Activated naive CD4-positive, alpha-beta T cell treated with anti-CD3 and anti-CD28 coated beads, Interleukin-2, amount 10 ng/mL, durations not matched to agents 7 days and 5 days (primary cell): ENCODE measurements at regions not wholly inside any gene's neighbourhood (a gene's known extent, or its start where the extent isn't known, plus 50 kb on each side); places are given as distances from the start of the nearest gene placed in this dataset.
"Not testable (repeated sequence)": the region's sequence is repeated elsewhere in the genome, so short reads cannot be mapped to it uniquely, and the experiment has no call there.

Source experiments
- CTCF ChIA-PET: fragments of 350-600 bp; sonication (Branson Sonifier 250); formaldehyde crosslinking; loops from one replicate; lab custom pipeline; 2021; ENCODE audit warnings: antibody characterized with exemption; lab: Charles Lee
- DNase-seq: peaks from one replicate; pipeline ENCODE4 v3.0.0-alpha.2; 2020
- H3K27ac Mint-ChIP-seq: one replicate; pipeline ENCODE4 v1.8.0; 2021; ENCODE audit warnings: mild to moderate bottlenecking, moderate library complexity, mixed read lengths
- H3K27me3 Mint-ChIP-seq: one replicate; pipeline ENCODE4 v1.8.0; 2021; ENCODE audit warnings: mild to moderate bottlenecking, mixed read lengths
- H3K36me3 Mint-ChIP-seq: one replicate; pipeline ENCODE4 v1.8.0; 2021; ENCODE audit warnings: mixed read lengths
- H3K4me1 Mint-ChIP-seq: one replicate; pipeline ENCODE4 v1.8.0; 2021; ENCODE audit warnings: mixed read lengths
- H3K4me3 Mint-ChIP-seq: one replicate; pipeline ENCODE4 v1.8.0; 2021; ENCODE audit warnings: mild to moderate bottlenecking, moderate library complexity, mixed read lengths
- H3K9me3 Mint-ChIP-seq: one replicate; pipeline ENCODE4 v1.8.0; 2021; ENCODE audit warnings: mixed read lengths

DNA sequence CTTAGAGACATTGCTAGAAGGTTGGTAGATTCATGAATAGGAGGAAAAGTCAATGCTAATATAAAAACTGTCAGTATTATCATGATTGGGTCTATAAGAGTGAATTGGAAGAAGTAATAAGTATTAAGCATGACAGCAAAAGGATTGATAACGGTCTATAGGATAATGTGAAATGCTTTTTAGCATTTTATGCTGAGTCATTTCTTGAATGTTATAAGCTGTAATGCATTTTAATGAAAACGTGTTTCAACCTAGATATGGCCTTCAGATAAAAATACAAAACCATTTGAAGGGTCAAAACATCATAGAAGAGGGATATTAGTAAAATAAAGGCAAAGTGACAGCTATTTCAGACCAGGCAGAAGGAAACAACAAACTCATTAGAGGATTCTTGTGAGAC is 353.5 kb downstream of the SH2D1A start:
- Mint-ChIP-seq H3K27ac (no peak overlapping the region), H3K36me3 (no peaks in the 10 kb centered on the region), H3K9me3 (no peaks in the 10 kb centered on the region), H3K27me3 (no peaks in the 10 kb centered on the region), H3K4me1 (no peaks in the 10 kb centered on the region), H3K4me3 (no peak overlapping the region)
- CTCF ChIA-PET: no interaction called here
- no peak for DNase-seq

DNA sequence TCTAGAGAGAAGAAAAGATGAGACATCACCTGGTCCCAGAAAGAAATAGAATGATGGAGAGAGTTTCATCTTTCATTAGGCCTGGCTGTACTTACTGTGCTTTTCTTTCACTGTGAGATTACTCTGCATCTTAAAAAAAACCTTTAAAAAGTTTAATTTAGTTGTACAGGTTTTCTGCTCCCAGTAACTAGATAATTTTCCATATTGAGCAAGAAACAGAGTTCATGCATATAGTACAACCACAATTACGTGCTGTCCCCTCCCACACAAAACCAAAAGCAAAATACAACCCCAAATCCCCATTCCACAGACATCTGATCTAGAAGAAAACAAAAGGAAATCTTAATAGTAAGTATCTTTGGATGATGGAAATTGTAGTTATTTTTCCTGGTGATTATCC is 371.2 kb downstream of the SH2D1A start:
- no peaks in the 10 kb centered on the region for H3K9me3 Mint-ChIP-seq
- no peaks in the 10 kb centered on the region for H3K27me3 Mint-ChIP-seq
- no peak overlapping the region for H3K27ac Mint-ChIP-seq
- CTCF ChIA-PET: no interaction called here
- H3K4me3 Mint-ChIP-seq: no peak overlapping the region
- no peaks in the 10 kb centered on the region for H3K36me3 Mint-ChIP-seq
- DNase-seq: no peak
- no peaks in the 10 kb centered on the region for H3K4me1 Mint-ChIP-seq

DNA sequence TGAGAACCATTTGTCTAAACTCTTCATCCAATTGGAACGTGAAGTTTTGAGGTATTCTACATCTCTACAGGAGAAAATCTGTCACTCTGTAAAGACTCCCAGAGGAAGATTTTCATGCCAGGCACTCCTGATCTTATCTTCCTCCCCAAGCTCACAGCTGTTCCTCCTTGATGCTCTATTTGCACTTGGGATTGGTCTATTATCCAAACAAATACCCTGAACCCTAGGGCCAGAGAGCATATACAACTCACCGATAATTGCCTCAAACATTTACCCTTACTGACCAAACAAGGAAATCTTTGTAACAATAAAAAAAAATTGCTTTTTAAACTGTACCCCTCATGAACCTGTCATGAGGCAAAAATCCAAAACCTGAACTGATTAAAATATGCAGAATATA is 372.7 kb downstream of the SH2D1A start:
- no peak overlapping the region for H3K4me3 Mint-ChIP-seq
- no peaks in the 10 kb centered on the region for H3K27me3 Mint-ChIP-seq
- no peak for DNase-seq
- H3K9me3 Mint-ChIP-seq: no peaks in the 10 kb centered on the region
- CTCF ChIA-PET: no interaction called here
- no peaks in the 10 kb centered on the region for H3K36me3 Mint-ChIP-seq
- no peaks in the 10 kb centered on the region for H3K4me1 Mint-ChIP-seq
- no peak overlapping the region for H3K27ac Mint-ChIP-seq

DNA sequence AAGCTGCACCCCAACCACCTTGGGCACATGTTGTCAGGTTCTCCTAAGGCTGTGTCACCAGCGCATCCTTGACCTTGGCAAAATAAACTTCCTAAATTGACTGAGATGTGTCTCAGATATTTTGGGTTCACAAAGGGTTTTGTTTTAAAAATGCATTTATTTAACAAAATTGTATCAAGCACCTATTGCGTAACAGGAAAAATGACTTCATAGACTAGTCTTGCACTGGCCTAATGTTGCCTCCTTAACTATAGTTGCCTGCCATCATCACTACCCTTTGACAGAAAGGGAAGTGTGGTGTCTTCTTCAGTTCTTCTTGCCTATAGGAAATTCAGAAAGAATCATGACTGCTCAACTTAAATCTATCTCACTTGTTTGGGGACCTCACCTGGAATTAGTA is 374.2 kb downstream of the SH2D1A start:
- Mint-ChIP-seq H3K9me3 (no peaks in the 10 kb centered on the region), H3K27ac (no peak overlapping the region), H3K36me3 (peaks cover 1% of the 10 kb centered on the region), H3K27me3 (no peaks in the 10 kb centered on the region), H3K4me3 (no peak overlapping the region), H3K4me1 (peaks cover 9% of the 10 kb centered on the region)
- CTCF ChIA-PET: no interaction called here
- no peak for DNase-seq

DNA sequence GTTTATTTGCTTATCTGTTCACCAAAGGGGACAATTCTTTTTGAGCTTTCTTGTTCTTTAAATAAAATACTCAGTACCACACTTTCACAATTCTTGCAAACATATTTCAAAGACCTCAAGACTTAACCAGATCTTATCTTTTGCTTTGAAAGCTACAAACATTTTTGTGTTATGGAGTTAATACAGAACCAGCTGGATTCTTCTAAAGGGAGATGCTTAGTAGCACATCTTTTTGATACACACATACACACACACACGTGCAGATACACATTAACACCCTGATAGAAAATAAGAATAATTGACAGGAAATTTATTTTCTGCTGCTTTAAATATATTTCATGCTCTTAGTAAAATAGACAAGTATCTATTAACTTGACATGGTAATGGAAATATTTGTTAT is 379.1 kb downstream of the SH2D1A start:
- H3K4me3 Mint-ChIP-seq: no peak overlapping the region
- CTCF ChIA-PET: no interaction called here
- peaks cover 1% of the 10 kb centered on the region for H3K36me3 Mint-ChIP-seq
- no peak for DNase-seq
- H3K27me3 Mint-ChIP-seq: no peaks in the 10 kb centered on the region
- H3K9me3 Mint-ChIP-seq: no peaks in the 10 kb centered on the region
- peak overlapping the region; percentile 76 for H3K27ac Mint-ChIP-seq
- H3K4me1 Mint-ChIP-seq: peaks cover 33% of the 10 kb centered on the region

DNA sequence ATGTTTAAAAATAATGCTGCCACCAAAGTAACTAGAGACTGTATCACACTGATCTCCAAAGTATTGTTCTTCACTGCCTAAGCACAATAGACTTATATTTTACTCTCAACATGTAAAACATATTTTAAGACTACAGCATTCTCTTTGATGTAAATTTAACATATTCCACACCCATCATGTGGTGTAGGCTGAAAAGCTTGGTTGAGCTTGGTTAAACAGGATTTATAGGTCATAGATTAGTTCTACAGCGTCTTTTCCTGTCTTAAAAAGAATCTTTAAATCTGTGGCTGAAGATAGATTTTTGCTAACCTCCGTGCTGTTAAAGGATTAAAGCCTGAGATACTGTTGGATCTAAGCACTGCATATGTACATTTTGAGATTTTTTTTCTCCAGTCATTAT is 379.9 kb downstream of the SH2D1A start:
- H3K27me3 Mint-ChIP-seq: no peaks in the 10 kb centered on the region
- CTCF ChIA-PET: no interaction called here
- no peaks in the 10 kb centered on the region for H3K9me3 Mint-ChIP-seq
- peaks cover 1% of the 10 kb centered on the region for H3K36me3 Mint-ChIP-seq
- peak overlapping the region; percentile 80 for H3K27ac Mint-ChIP-seq
- peaks cover 36% of the 10 kb centered on the region for H3K4me1 Mint-ChIP-seq
- H3K4me3 Mint-ChIP-seq: no peak overlapping the region
- DNase-seq: no peak

DNA sequence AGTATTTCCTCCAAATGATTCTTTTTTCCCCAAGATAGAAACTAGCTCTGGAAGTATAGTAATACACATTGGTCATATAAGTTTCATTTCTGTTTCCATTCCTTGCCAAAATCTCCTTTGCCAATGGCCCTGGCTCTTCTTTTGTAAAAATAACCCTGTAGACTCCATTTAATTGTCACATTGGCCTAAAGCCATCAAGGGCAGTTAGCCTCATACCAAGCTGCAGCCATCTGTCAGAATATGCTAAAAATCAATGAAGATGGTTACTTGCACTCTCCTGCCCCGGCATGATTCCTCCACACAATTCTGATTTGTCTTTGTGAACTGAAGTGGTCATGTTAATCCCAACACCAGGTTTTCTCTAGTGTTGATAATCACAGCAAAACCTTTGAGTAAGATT is 380.5 kb downstream of the SH2D1A start:
- no peak for DNase-seq
- H3K27ac Mint-ChIP-seq: no peak overlapping the region
- no peak overlapping the region for H3K4me3 Mint-ChIP-seq
- no peaks in the 10 kb centered on the region for H3K9me3 Mint-ChIP-seq
- CTCF ChIA-PET: no interaction called here
- peaks cover 42% of the 10 kb centered on the region for H3K4me1 Mint-ChIP-seq
- no peaks in the 10 kb centered on the region for H3K27me3 Mint-ChIP-seq
- peaks cover 3% of the 10 kb centered on the region for H3K36me3 Mint-ChIP-seq

DNA sequence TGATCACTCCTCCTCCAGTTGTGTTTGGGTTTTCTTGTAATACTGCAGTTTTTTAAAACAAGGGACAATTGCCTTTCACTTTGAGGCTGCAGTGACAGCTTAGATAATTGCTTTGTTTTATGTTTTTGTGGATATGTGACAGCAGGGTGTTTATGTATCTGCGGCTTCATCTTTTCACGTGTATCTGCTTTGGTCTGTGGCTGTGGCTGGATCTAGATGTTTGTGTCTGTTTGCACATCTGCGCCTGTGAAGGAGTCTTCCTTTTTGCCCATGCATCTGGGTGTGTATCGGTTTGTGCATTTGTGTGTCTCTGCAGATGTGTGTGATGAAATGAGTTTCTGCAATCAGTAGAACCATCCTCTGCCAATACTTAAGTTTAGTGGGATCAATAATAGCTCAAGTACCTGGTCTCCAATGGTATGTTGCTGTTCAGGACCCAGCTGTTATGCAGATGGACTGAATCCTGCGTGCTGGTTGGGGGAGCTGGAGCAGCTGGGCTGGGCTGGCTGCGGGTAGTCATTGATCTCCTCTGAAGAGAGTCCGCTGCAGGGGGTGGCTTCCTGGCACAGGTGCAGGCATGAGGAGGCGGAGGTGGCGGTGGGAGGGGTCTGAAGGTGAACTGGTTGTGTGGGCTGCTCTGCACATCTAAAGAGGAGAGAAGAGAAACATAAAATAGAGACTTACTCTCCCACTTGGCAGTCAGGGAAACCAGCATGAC is 390.3 kb downstream of the SH2D1A start:
- peak; percentile 81 for DNase-seq
- H3K27me3 Mint-ChIP-seq: no peaks in the 10 kb centered on the region
- CTCF ChIA-PET: interaction anchor here (0.9 kb wide), 1 partner anchor 395 kb away, joined by 5 read pairs; no protein-coding TSS in a partner anchor
- peaks cover 47% of the 10 kb centered on the region for H3K4me1 Mint-ChIP-seq
- H3K9me3 Mint-ChIP-seq: no peaks in the 10 kb centered on the region
- peak overlapping the region; percentile 96 for H3K27ac Mint-ChIP-seq
- H3K36me3 Mint-ChIP-seq: peaks cover 2% of the 10 kb centered on the region
- H3K4me3 Mint-ChIP-seq: peak overlapping the region; percentile 58

DNA sequence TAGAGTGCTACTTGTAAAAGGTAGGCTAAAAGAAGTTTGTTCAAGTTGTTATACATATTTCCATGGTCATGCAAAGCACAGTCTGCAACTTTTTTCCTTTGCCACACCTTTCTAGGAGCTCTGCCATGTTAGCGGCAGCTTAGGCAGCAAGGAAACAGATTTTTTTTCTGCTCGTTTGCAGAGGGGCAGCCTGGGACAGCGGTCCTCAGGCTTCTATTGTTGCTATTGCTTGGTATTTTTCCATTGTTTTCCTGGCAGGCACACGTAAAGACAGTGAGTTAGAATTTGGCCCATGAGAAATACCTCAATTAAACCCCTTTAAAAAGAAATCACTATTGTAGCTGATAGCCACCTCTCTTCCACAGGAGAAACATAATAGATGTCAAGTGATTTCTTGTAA is 391.4 kb downstream of the SH2D1A start:
- CTCF ChIA-PET: no interaction called here
- H3K36me3 Mint-ChIP-seq: peaks cover 2% of the 10 kb centered on the region
- no peak overlapping the region for H3K4me3 Mint-ChIP-seq
- H3K27me3 Mint-ChIP-seq: no peaks in the 10 kb centered on the region
- peaks cover 39% of the 10 kb centered on the region for H3K4me1 Mint-ChIP-seq
- no peaks in the 10 kb centered on the region for H3K9me3 Mint-ChIP-seq
- H3K27ac Mint-ChIP-seq: peak overlapping the region; percentile 96
- DNase-seq: no peak

DNA sequence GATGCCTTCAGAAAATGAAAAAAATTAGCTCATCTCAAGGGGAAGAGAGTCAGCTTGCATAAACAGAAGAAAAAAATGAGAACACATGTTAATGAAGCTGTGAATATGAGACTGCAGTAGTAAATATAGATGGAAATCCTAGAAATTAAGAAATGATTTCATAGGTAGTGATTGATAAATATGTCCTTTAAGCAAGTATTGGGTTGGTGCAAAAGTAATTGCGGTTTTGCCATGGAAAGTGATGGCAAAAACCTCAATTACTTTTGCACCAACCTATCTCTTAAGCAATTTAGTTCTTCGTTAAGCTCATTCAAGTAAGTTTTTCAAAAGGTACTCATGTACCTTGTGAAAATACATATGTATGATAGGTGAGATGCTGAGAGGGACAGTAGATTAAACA is 400.9 kb downstream of the SH2D1A start:
- no peaks in the 10 kb centered on the region for H3K27me3 Mint-ChIP-seq
- H3K27ac Mint-ChIP-seq: no peak overlapping the region
- CTCF ChIA-PET: no interaction called here
- no peaks in the 10 kb centered on the region for H3K9me3 Mint-ChIP-seq
- DNase-seq: no peak
- H3K4me3 Mint-ChIP-seq: no peak overlapping the region
- no peaks in the 10 kb centered on the region for H3K36me3 Mint-ChIP-seq
- peaks cover 3% of the 10 kb centered on the region for H3K4me1 Mint-ChIP-seq

DNA sequence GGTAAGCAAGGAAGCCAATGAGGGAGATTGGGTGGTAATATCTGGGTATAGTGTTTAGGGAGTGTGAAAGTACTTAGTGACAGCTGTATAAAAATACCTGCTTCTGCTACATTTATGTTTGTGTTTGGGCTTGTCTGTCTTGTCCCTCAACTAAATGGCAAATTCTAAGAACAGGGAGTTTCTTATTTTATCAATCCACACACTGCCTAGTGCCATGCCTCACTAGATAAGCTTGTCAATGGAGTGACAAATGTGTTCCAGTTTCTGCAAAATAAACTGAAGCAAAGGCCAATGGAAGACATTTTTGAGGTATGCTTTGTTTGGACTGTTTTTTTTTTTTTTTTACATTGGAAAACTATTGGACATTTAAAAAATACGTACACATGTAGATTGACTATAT is 418.0 kb downstream of the SH2D1A start:
- H3K36me3 Mint-ChIP-seq: no peaks in the 10 kb centered on the region
- no peaks in the 10 kb centered on the region for H3K27me3 Mint-ChIP-seq
- no peak overlapping the region for H3K27ac Mint-ChIP-seq
- no peaks in the 10 kb centered on the region for H3K9me3 Mint-ChIP-seq
- no peaks in the 10 kb centered on the region for H3K4me1 Mint-ChIP-seq
- DNase-seq: no peak
- H3K4me3 Mint-ChIP-seq: no peak overlapping the region
- CTCF ChIA-PET: no interaction called here

DNA sequence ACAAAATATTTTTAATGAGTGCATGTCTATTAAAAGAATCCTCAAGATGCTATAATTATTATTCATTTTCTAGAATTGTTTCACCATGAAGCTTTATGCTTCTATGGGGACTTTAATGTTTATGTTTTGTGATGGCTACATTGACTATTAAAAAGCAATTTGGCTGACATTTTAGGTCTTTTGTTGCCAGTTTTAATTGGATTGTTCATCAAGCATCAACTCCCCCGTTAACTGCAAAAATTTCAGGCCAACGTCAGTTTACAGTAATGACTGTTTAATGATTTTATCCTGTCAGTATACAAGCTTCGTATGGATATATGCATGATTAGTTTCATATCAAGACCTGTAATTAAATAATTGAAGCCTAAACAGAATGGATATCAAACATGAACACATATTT is 422.8 kb downstream of the SH2D1A start:
- no peaks in the 10 kb centered on the region for H3K4me1 Mint-ChIP-seq
- DNase-seq: no peak

DNA sequence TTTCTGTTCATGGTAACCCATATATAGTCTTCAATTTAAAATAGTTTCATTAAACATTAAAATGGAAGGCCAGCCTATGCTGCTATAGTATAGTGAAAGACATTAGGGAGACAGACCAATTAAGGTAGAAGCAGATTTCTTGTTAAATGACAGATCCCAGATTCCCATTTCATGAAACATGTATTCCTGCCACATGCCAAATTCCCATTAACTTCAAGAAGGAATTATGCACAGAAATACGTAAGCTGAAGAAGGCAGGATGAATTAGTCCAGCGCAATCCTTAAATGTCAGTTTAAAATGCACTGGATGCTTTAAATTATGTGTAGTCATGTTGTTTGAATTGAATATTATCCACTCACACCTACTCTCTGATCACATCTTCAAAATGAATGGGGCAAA is 424.9 kb downstream of the SH2D1A start:
- Mint-ChIP-seq H3K27ac (no peak overlapping the region), H3K4me3 (no peak overlapping the region), H3K9me3 (no peaks in the 10 kb centered on the region), H3K36me3 (no peaks in the 10 kb centered on the region), H3K27me3 (no peaks in the 10 kb centered on the region), H3K4me1 (no peaks in the 10 kb centered on the region)
- no peak for DNase-seq
- CTCF ChIA-PET: no interaction called here

More for the DNA sequence above, 422.8 kb downstream of the SH2D1A start:
- Mint-ChIP-seq H3K4me3 (no peak overlapping the region), H3K27me3 (no peaks in the 10 kb centered on the region), H3K27ac (no peak overlapping the region), H3K36me3 (no peaks in the 10 kb centered on the region), H3K9me3 (no peaks in the 10 kb centered on the region)
- CTCF ChIA-PET: no interaction called here

DNA sequence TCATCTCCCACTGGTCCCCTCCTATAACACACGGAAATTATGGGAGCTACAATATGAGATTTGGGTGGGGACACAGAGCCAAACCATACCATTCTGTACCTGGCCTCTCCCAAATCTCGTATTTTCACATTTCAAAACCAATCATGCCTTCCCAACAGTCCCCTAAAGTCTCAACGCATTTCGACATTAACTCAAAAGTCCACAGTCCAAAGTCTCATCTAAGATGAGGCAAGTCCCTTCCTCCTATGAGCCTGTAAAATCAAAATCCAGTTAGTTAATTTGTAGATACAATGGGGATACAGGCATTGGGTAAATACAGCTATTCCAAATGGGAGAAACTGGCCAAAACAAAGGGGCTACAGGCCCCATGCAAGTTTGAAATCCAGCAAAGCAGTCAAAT is 441.9 kb downstream of the SH2D1A start:
- H3K4me3 Mint-ChIP-seq, H3K27ac Mint-ChIP-seq, H3K9me3 Mint-ChIP-seq, CTCF ChIA-PET, H3K27me3 Mint-ChIP-seq, H3K4me1 Mint-ChIP-seq, H3K36me3 Mint-ChIP-seq, DNase-seq: not testable (repeated sequence)

DNA sequence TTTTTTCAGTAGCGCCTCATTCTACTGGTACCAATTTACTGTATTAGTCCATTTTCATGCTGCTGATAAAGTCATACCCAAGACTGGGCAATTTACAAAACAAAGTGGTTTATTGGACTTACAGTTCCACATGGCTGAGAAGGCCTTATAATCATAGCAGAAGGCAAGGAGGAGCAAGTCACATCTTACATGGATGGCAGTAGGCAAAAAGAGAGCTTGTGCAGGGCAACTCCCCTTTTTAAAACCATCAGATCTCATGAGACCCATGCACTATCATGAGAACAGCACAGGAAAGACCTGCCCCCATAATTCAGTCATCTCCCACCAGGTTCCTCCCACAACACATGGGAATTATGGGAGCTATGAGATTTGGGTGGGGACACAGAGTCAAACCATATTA is 443.5 kb downstream of the SH2D1A start:
- H3K4me3 Mint-ChIP-seq, CTCF ChIA-PET, H3K27ac Mint-ChIP-seq, H3K27me3 Mint-ChIP-seq, H3K9me3 Mint-ChIP-seq, H3K4me1 Mint-ChIP-seq, H3K36me3 Mint-ChIP-seq, DNase-seq: not testable (repeated sequence)
